GM13976 (cell line): ENCODE measurements at regions not wholly inside any gene's neighbourhood (a gene's known extent, or its start where the extent isn't known, plus 50 kb on each side); places are given as distances from the start of the nearest gene placed in this dataset.
"Not testable (repeated sequence)": the region's sequence is repeated elsewhere in the genome, so short reads cannot be mapped to it uniquely, and the experiment has no call there.

Experiments used
- DNase-seq: peaks from one replicate; pipeline ENCODE4 v3.0.0; 2012; ENCODE audit warnings: low spot score
- CTCF ChIP-seq: IDR thresholded peaks from 2 replicates; pipeline ENCODE4 v1.5.1; 2012; ENCODE audit warnings: borderline replicate concordance, mild to moderate bottlenecking; ENCODE audit not compliant: insufficient read depth; ENCODE audit errors: extremely low read depth, missing control alignments, control extremely low read depth
- in situ Hi-C: fragments of 300-500 bp; cut with MboI; formaldehyde crosslinking; loops from one replicate; pipeline ENCODE4 v1.12.0; 2022; ENCODE audit warnings: low sequenced_read_pairs, mixed read lengths, inconsistent platforms; ENCODE audit not compliant: unreplicated experiment

DNA sequence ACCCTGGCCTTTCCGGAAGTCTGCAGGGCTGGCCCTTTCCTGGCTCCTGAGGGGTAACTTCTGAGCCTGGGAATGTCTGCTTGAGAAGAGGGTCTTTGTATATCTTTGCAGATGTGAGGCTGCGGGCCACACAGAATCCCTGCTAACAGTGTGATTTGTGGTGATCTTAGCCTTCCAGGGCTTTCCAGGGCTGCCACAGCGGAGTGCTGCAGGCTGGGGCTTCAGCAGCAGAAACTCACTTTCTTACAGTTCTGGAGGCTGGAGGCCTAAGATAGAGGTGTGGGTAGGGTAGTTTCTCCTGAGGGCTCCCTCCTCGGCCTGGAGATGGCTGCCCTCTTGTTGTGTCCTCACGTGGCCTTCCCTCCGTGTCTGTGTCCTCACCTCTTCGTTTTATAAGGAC is 294.7 kb upstream of the HS6ST1 start:
- no peak for DNase-seq
- in situ Hi-C loops = no loop called here
- TF ChIP-seq CTCF = no peak

DNA sequence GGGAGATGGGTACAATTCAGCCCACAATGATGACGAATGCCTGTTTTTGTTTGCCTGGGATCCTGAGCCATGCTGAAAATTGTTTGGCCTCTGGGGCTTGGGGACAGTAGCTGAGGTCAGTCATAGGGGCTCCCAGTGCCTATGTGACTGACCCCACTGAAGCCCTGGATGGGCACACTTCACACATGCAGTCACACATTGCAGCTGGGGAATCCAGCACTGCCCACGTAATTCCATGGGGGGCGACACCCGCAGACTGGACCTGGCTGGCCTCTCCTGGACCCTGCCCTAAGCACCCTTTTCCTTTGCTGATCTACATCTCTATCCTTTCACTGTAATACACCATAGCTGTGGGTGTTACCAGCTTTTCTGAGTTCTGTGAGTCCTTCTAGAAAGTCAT is 295.2 kb upstream of the HS6ST1 start:
- no peak for TF ChIP-seq CTCF
- in situ Hi-C loops = no loop called here
- no peak for DNase-seq

GRCh38 chr2:128614907-128615306 is 296.2 kb upstream of the HS6ST1 start:
- in situ Hi-C loops, DNase-seq: not testable (repeated sequence)

DNA sequence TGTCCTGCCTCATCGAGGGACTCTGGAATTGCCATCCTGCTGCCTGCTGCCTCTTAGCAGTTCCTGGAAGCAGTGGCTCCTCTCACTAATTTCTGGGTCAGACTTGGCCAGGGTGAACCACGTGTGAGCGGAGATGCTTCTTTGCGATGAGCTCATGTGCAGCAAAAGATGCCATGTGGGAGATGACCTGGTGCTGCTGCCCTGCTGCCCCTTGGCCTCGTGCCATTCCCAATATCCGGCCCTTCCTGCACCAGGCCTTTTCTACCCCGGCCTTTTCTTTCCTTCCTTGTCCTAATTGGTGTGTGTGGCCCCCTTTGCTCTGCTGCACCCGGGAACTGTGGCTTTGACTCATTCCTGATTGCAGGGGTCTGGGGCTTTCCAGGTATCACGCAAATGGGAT is 296.9 kb upstream of the HS6ST1 start:
- TF ChIP-seq CTCF = no peak
- no peak for DNase-seq
- in situ Hi-C loops = no loop called here

DNA sequence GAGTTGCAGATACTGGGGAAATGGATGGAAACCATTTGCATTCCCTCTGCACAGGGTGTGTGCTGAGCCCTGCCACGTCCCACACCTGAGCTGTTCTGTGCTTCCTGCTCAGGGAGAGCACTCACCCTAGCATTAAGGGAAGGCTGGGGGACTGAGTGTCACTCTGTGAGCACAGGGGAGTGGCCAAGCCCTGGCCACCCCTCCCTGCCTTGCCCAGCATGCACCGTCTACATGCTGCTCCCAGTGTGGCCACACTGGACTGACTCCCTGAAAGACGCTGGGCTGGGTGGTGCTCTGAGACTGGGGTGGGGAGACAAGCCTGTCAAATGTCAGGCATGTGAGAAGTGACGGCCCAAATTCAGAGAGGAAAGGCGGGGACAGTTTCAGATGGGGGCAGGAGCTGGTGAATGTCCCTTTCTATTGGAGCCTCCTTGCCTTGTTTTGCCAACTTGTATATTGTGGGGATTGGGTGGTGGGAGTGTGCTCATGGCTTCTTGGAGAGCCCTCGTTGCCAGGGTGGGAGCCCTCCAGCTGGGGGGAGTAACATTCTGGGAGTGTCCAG is 298.4 kb upstream of the HS6ST1 start:
- in situ Hi-C loops = no loop called here
- no peak for TF ChIP-seq CTCF
- DNase-seq = no peak

DNA sequence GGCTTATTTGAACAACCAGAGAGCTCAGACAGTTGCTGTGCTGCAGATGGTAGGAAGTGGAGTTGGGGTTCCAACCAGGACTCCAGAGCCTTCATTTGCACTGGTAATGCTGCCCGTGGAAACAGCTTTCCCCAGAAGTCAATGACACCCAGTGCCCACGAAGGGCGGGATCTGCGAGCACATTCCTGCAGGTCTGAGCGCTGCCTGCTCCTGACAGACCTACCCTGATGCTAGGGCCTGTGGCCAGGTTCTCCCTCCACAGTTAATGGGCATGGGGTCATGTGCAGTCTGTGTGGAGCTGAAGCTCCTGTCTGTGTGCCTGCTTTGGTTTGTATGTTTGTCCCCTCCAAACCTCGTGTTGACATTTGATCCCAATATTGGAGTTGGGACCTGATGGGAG is 299.0 kb upstream of the HS6ST1 start:
- in situ Hi-C loops = no loop called here
- DNase-seq = no peak
- no peak for TF ChIP-seq CTCF

DNA sequence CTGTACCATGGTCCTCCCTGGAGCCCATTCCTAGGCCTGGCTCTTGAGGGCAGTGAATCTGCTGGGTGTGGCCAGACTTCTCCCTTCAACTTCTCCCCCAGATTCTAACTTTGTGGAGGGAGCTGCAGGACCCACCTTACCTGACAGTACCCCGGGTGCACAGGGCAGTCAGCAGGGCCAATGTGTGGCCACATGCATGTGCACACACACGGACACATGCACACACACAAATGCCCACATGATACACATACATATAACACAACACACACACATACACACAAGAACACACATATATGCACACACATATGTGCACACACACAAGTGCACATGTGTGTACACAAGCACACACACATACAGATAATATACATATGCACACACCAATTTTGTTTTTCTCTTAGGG is 300.0 kb upstream of the HS6ST1 start:
- TF ChIP-seq CTCF = no peak

More for the DNA sequence above, 300.0 kb upstream of the HS6ST1 start:
- in situ Hi-C loops = no loop called here
- no peak for DNase-seq
